ENCODE measurements at regions not wholly inside any gene's neighbourhood (a gene's known extent, or its start where the extent isn't known, plus 50 kb on each side); places are given as distances from the start of the nearest gene placed in this dataset.

- H3K9me2 ChIP-seq (replicated peaks; ENCODE audit: control insufficient read depth, low read length) = no peaks in the 10 kb centered on the region
- no peaks in the 10 kb centered on the region for H3K36me3 ChIP-seq (ENCODE audit: control insufficient read depth, low read length)
- no peak overlapping the region for H3K4me3 ChIP-seq (ENCODE audit: low read length)
- H3K4me1 ChIP-seq (ENCODE audit: control insufficient read depth, low read length) = no peaks in the 10 kb centered on the region
- no peak overlapping the region for H3K27ac ChIP-seq (ENCODE audit: low read depth, low read length)
- no peak overlapping the region for H3K4me2 ChIP-seq (ENCODE audit: low read length)
- no peaks in the 10 kb centered on the region for H3K79me2 ChIP-seq (ENCODE audit: control insufficient read depth, low read length)
- no peaks in the 10 kb centered on the region for H4K20me1 ChIP-seq (ENCODE audit: control insufficient read depth, insufficient read depth, low read depth, low read length)
- H3F3A ChIP-seq (ENCODE audit: control insufficient read depth, insufficient read depth) = no peaks in the 10 kb centered on the region
- TF ChIP-seq CTCF (IDR thresholded peaks at IDR 0.05; ENCODE audit: low read depth, low read length, poor library complexity, severe bottlenecking) (no peak), EZH2phosphoT487 (IDR thresholded peaks at IDR 0.05; ENCODE audit: borderline replicate concordance, low read length) (no peak)
- H3K27me3 ChIP-seq (ENCODE audit: control insufficient read depth, low read length) = no peaks in the 10 kb centered on the region
- H3K9me3 ChIP-seq (ENCODE audit: control insufficient read depth, insufficient read depth, low read length) = no peaks in the 10 kb centered on the region; the same call in 1 of the 2 replicates
Observed at GRCh38 chr18:78429127-78430108, 550.2 kb upstream of the SALL3 start.

DNA sequence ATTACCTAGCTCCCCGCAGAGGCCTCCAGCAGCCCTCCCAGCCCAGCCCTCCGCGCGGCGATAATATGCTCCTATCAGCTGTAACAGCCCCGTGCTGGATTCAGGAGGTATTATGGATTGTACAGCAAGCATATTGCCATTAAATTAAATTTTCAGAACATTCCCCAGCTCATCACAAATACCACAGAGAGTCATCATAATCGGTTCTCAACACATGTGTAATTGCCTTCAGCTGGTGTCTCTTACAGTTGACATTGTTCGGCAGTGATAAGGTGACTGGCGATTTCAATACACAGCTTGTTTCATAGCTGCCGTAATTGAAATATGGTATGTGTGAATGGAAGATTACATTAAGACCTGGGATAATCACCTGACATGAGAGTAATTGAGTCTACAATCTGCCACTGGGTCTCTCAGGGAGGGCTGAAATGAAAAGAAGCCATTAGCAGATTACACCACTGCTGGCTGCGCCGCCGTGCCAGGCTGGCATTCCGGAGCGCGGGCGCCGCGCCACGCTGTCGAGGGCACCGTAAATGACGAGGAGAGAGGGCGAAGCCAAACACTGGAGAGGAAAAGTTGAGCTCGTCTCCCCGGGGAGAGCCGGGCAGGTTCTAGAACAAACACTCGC is 549.4 kb upstream of the SALL3 start:
- Histone ChIP-seq H3K9me2 (replicated peaks; ENCODE audit: control insufficient read depth, low read length) (no peaks in the 10 kb centered on the region), H3K79me2 (ENCODE audit: control insufficient read depth, low read length) (no peaks in the 10 kb centered on the region), H3K27me3 (ENCODE audit: control insufficient read depth, low read length) (no peaks in the 10 kb centered on the region), H4K20me1 (ENCODE audit: control insufficient read depth, insufficient read depth, low read depth, low read length) (no peaks in the 10 kb centered on the region), H3K4me1 (ENCODE audit: control insufficient read depth, low read length) (no peaks in the 10 kb centered on the region), H3K27ac (ENCODE audit: low read depth, low read length) (no peak overlapping the region), H3K36me3 (ENCODE audit: control insufficient read depth, low read length) (no peaks in the 10 kb centered on the region), H3K4me2 (ENCODE audit: low read length) (no peak overlapping the region), H3F3A (ENCODE audit: control insufficient read depth, insufficient read depth) (no peaks in the 10 kb centered on the region), H3K9me3 (ENCODE audit: control insufficient read depth, insufficient read depth, low read length) (no peaks in the 10 kb centered on the region; the same call in 1 of the 2 replicates), H3K4me3 (ENCODE audit: low read length) (no peak overlapping the region)
- TF ChIP-seq CTCF (IDR thresholded peaks at IDR 0.05; ENCODE audit: low read depth, low read length, poor library complexity, severe bottlenecking) = no peak
- no peak for TF ChIP-seq EZH2phosphoT487 (IDR thresholded peaks at IDR 0.05; ENCODE audit: borderline replicate concordance, low read length)

GRCh38 chr18:78431606-78432005 is 548.0 kb upstream of the SALL3 start:
- no peaks in the 10 kb centered on the region for H3K9me2 ChIP-seq (replicated peaks; ENCODE audit: control insufficient read depth, low read length)
- H3K36me3 ChIP-seq (ENCODE audit: control insufficient read depth, low read length) = no peaks in the 10 kb centered on the region
- H3K4me1 ChIP-seq (ENCODE audit: control insufficient read depth, low read length) = no peaks in the 10 kb centered on the region
- no peaks in the 10 kb centered on the region; the same call in 1 of the 2 replicates for H3K9me3 ChIP-seq (ENCODE audit: control insufficient read depth, insufficient read depth, low read length)
- no peaks in the 10 kb centered on the region for H4K20me1 ChIP-seq (ENCODE audit: control insufficient read depth, insufficient read depth, low read depth, low read length)
- H3F3A ChIP-seq (ENCODE audit: control insufficient read depth, insufficient read depth) = no peaks in the 10 kb centered on the region
- H3K27ac ChIP-seq (ENCODE audit: low read depth, low read length) = no peak overlapping the region
- no peaks in the 10 kb centered on the region for H3K79me2 ChIP-seq (ENCODE audit: control insufficient read depth, low read length)
- no peaks in the 10 kb centered on the region for H3K27me3 ChIP-seq (ENCODE audit: control insufficient read depth, low read length)
- no peak overlapping the region for H3K4me2 ChIP-seq (ENCODE audit: low read length)
- H3K4me3 ChIP-seq (ENCODE audit: low read length) = no peak overlapping the region
- TF ChIP-seq EZH2phosphoT487 (IDR thresholded peaks at IDR 0.05; ENCODE audit: borderline replicate concordance, low read length) = no peak
- no peak for TF ChIP-seq CTCF (IDR thresholded peaks at IDR 0.05; ENCODE audit: low read depth, low read length, poor library complexity, severe bottlenecking)
